ENCODE measurements at regions not wholly inside any gene's neighbourhood (a gene's known extent, or its start where the extent isn't known, plus 50 kb on each side); places are given as distances from the start of the nearest gene placed in this dataset.

DNA sequence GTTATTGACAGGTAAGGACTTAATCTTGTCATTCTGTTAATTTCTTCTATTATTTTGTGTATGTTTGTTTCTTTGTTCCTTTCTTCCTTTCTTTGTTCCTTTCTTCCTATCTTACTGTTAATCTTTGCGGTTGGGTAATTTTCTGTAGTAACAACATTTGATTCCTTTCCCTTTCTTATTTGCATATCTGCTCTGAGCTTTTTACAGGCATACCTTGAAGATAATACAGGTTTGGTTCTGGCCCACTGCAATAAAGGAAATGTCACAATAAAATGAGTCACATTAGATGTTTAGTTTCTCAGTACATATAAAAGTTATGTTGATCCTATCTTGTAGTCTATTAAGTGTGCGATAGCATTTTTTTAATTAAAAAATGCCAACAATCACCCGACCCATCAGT lies 440.7 kb downstream of the NFIB start:
- Mint-ChIP-seq H3K36me3 (ENCODE audit: insufficient read depth) (no peaks in the 10 kb centered on the region), H3K9me3 (peaks cover 26% of the 10 kb centered on the region), H3K27me3 (ENCODE audit: low read depth) (no peaks in the 10 kb centered on the region), H3K4me1 (ENCODE audit: low read depth) (no peaks in the 10 kb centered on the region), H3K4me3 (no peak overlapping the region)
- DNase-seq, result no peak
- ATAC-seq, result no peak

DNA sequence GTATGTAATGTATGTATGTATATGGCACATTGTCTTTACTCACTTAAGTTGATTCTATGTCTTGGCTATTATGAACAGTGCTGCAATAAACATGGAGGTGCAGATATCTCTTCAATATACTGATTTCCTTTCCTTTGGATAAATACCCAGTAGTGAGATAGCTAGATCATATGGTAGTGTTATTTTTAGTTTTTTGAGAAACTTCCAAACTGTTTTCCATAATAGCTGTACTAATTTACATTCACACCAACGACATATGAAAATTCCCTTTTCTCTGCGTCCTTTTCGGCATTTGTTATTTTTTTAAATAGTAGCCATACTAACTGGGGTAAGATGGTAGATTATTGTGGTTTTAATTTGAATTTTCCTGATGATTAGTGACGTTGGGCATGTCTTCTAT lies 445.6 kb downstream of the NFIB start:
- ATAC-seq (no peak), DNase-seq (no peak)
- H3K4me1 Mint-ChIP-seq (ENCODE audit: low read depth), result no peaks in the 10 kb centered on the region
- no peak overlapping the region for H3K4me3 Mint-ChIP-seq
- H3K27me3 Mint-ChIP-seq (ENCODE audit: low read depth), result no peaks in the 10 kb centered on the region
- no peaks in the 10 kb centered on the region for H3K36me3 Mint-ChIP-seq (ENCODE audit: insufficient read depth)
- peaks cover 10% of the 10 kb centered on the region for H3K9me3 Mint-ChIP-seq

DNA sequence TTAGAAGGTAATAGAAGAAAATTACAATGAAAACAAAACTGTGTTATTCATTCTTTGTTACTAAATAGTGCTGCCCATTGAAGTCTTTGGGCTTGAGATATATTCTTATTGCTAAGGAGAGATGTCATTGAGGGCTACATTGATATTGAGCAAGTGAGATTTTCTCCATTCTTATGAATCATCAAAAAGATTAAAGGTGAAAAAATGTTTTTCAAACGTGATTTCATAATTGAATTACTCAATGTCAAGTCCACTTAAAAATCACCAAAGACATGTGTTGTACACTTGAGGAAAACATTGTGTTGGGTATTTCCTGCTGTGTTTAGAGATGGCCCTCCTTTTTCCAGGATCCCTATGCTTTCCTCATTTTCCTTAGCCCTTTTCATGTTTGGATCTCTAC lies 448.1 kb downstream of the NFIB start:
- peaks cover 7% of the 10 kb centered on the region for H3K9me3 Mint-ChIP-seq
- no peak for ATAC-seq
- no peaks in the 10 kb centered on the region for H3K36me3 Mint-ChIP-seq (ENCODE audit: insufficient read depth)

DNA sequence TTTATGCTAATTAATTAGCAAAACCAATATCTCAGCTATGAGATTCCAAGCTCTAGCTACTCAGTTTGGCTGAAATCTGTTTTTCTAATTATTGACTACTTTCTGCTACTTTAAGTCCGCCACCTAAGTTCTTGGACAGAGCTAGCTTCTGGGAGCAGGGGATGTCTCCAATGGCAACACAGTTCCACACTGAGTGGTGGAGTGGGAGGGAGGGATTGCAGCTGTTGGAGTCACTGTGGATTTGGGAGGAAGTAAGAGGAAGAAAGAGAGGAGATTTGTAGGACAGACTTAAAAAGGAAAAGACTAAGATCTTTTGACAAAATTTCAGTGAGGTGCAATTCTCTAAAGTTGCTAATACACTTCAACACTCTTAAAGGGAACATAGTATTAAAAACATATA lies 450.8 kb downstream of the NFIB start:
- DNase-seq (no peak), ATAC-seq (no peak)
- Mint-ChIP-seq H3K27me3 (ENCODE audit: low read depth) (no peaks in the 10 kb centered on the region), H3K4me3 (no peak overlapping the region), H3K36me3 (ENCODE audit: insufficient read depth) (no peaks in the 10 kb centered on the region), H3K4me1 (ENCODE audit: low read depth) (no peaks in the 10 kb centered on the region), H3K9me3 (peaks cover 7% of the 10 kb centered on the region)

More for the DNA sequence above, 448.1 kb downstream of the NFIB start:
- DNase-seq, result no peak
- no peaks in the 10 kb centered on the region for H3K4me1 Mint-ChIP-seq (ENCODE audit: low read depth)
- H3K4me3 Mint-ChIP-seq, result no peak overlapping the region
- H3K27me3 Mint-ChIP-seq (ENCODE audit: low read depth), result no peaks in the 10 kb centered on the region

DNA sequence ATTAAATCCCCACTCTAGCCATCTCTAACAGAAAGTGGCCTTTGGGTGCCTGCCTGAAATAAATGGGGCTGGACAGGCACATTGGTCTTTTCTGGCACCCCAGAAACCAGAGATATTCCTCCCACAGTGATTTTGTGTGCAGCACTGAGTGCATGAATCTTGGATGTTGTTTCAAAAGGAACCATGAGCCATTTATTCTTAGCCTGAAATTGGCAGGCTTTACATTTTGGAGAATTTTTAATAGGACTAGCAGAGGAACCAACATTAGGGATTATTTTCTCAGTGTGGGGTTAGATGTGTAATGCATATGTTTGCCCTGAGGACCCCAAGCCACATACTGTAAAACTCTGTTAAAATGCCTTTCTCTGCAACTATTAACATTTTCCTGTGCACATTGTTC lies 451.3 kb downstream of the NFIB start:
- no peak for DNase-seq
- Mint-ChIP-seq H3K27me3 (ENCODE audit: low read depth) (no peaks in the 10 kb centered on the region), H3K4me1 (ENCODE audit: low read depth) (no peaks in the 10 kb centered on the region), H3K4me3 (no peak overlapping the region), H3K9me3 (peaks cover 7% of the 10 kb centered on the region), H3K36me3 (ENCODE audit: insufficient read depth) (no peaks in the 10 kb centered on the region)
- no peak for ATAC-seq

DNA sequence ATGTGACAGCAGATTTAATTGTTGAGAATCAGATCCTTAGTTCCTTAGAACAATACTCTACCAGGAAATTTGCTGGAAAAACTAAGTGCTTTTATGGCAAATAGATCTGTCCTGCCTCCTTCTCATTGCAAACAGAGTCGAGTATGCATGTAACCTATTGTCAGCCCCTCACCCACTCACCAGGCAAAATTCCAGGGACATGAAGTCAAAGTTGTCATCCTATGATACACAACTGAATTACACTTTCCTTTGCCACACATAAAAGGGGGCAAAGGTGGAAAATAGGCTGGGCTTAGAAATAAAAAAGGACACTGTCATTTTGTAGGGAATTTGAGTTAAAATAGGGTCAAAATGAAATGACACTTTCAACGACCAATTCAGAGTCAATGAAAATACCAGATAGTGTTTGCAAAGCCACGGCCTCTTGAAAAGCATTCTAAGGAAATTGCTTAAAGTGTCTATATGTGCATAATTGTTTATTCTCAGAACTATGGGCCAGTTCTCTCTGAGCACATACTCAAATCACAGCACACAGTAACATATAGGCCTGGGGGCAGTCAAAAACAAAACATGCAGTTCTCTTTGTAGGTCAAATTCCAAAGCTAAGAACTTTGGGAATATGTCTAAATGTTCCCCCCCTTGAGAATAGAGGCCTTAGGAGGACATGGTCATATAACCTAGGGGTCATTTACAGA lies 452.8 kb downstream of the NFIB start:
- H3K36me3 Mint-ChIP-seq (ENCODE audit: insufficient read depth), result no peaks in the 10 kb centered on the region
- ATAC-seq, result no peak
- no peak overlapping the region for H3K4me3 Mint-ChIP-seq
- peaks cover 13% of the 10 kb centered on the region for H3K9me3 Mint-ChIP-seq
- no peak for DNase-seq
- no peaks in the 10 kb centered on the region for H3K27me3 Mint-ChIP-seq (ENCODE audit: low read depth)
- H3K4me1 Mint-ChIP-seq (ENCODE audit: low read depth), result no peaks in the 10 kb centered on the region

DNA sequence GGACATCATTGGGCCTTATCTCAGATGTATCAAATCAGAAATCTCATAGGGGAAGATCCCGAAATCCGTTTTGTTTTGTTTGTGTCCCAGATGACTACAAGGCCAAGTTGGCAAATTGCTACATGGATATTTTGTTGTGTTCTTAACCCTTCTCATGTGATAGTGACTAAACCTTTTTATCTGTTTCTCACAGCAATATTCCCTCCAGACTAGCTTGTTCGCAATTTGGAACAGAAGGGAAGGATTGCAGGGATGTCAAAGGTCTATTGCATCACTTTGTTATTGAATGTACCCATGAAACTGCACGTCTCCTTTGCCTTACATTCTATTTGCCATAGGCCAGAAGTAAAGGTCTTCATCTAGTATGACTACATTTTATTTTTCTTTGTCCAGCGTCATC lies 453.9 kb downstream of the NFIB start:
- no peak overlapping the region for H3K4me3 Mint-ChIP-seq
- peaks cover 21% of the 10 kb centered on the region for H3K9me3 Mint-ChIP-seq
- H3K4me1 Mint-ChIP-seq (ENCODE audit: low read depth), result no peaks in the 10 kb centered on the region
- no peak for DNase-seq
- no peaks in the 10 kb centered on the region for H3K36me3 Mint-ChIP-seq (ENCODE audit: insufficient read depth)
- H3K27me3 Mint-ChIP-seq (ENCODE audit: low read depth), result no peaks in the 10 kb centered on the region
- ATAC-seq, result no peak

DNA sequence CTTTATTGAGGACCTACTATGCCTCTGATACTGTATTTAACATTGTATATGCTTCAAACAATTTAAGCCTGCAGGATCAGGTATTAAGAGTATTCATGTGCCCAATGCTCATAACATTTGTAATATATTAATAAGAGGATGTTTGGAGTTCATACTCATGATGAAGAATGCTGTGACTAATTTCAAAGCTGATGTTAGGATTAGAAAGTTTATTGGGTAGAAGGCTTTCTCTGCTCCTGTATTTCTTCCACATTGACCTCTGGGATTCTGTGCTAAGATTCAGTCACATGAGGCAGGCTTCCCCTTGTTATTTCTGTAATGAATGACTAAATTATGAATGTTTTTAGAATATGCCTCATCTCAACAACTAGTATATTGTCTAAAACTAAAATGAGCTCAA lies 456.4 kb downstream of the NFIB start:
- Mint-ChIP-seq H3K4me3 (no peak overlapping the region), H3K27me3 (ENCODE audit: low read depth) (no peaks in the 10 kb centered on the region), H3K9me3 (peaks cover 21% of the 10 kb centered on the region), H3K4me1 (ENCODE audit: low read depth) (no peaks in the 10 kb centered on the region), H3K36me3 (ENCODE audit: insufficient read depth) (no peaks in the 10 kb centered on the region)
- DNase-seq, result no peak
- no peak for ATAC-seq

DNA sequence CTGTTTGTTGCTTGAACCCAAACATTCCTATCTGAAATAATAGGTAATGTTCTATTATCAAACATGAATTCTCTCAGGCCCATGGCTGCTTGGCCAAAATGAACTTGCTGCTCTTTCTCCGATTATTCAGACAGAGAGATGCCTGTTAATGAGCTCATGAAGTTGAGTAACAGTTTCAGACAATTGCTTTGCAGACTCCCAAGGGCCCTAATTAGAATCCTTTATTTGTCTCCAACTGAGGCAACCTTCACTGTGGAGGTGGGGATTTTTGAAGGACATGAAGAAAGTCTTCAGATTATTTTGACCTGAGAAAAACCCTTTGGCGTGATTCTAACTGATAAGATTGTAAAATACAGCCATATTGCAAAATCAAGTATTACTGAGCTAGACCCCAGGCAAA lies 466.7 kb downstream of the NFIB start:
- Mint-ChIP-seq H3K36me3 (ENCODE audit: insufficient read depth) (no peaks in the 10 kb centered on the region), H3K9me3 (peaks cover 17% of the 10 kb centered on the region), H3K27me3 (ENCODE audit: low read depth) (no peaks in the 10 kb centered on the region), H3K4me1 (ENCODE audit: low read depth) (no peaks in the 10 kb centered on the region), H3K4me3 (no peak overlapping the region)
- ATAC-seq, result no peak
- no peak for DNase-seq

DNA sequence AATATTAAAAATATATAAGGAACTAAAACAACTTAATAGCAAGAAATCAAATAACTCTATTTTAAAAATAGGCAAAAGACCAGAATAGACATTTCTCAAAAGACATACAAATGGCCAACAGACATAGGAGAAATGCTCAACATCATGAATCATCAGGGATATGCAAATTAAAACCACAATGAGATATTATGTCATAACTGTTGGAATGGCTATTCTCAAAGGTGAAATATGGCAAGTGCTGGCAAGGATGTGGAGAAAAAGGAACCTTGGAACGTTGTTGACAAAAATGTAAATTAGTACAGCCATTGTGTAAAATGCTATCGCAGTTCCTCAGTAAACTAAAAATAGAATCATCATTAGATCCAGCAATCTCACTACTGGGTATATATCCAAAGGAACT lies 468.5 kb downstream of the NFIB start:
- Mint-ChIP-seq H3K4me3 (no peak overlapping the region), H3K27me3 (ENCODE audit: low read depth) (no peaks in the 10 kb centered on the region), H3K36me3 (ENCODE audit: insufficient read depth) (no peaks in the 10 kb centered on the region), H3K9me3 (peaks cover 12% of the 10 kb centered on the region), H3K4me1 (ENCODE audit: low read depth) (no peaks in the 10 kb centered on the region)
- DNase-seq (no peak), ATAC-seq (no peak)

DNA sequence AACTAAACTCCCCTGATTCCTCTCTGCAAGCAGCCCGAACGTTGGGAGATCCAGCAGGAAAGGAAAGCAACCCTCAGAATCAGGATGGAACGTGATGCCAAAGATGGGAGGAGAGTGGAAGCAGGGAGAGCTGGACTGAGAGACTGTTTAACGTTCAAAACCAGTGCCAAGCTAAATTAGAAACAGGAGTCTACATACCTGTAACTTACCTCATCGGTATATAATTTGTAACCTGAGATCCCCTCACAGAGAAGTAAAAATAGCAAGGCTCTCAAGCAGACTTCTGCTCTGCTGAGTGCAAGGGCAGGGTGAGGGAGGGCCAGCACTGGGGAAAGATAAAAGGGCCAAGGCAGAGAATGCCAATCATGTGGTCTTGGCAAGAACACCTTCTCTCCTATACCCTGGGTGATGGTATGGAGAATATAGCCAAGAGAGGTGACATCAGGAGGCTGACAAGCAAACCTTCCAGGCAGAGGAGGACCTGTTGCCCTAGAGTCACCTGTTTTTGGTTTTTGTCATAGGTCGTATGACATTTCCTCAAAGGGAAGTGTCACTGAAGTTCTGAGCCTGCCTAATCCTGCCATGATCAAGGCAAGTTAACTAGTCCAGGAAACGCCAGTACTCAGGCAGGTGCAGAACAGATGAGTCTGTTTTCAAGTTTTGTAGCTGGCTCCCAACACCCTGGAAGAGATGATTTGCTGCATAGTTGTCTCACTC lies 472.0 kb downstream of the NFIB start:
- no peaks in the 10 kb centered on the region for H3K36me3 Mint-ChIP-seq (ENCODE audit: insufficient read depth)
- peaks cover 15% of the 10 kb centered on the region for H3K9me3 Mint-ChIP-seq
- H3K4me3 Mint-ChIP-seq, result no peak overlapping the region

DNA sequence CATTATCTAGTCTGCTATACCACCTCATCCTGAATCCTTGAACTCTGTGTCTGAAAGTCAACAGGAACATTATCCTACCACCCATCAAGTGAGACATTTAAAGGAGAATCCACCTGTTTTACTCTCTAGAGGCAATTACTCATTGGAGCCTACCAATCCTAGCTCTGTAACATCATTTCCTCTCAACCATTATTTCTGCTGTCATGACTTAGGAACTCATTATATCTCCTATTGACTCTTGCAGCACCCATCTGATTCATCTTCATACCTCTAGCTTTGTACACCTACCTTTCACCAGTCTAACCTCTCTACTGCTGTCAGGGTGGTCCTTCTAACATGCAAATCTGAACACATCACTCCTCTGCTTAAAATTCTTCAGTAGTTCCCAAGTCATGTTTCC lies 481.5 kb downstream of the NFIB start:
- Mint-ChIP-seq H3K36me3 (ENCODE audit: insufficient read depth) (no peaks in the 10 kb centered on the region), H3K4me3 (no peak overlapping the region), H3K4me1 (ENCODE audit: low read depth) (no peaks in the 10 kb centered on the region), H3K9me3 (peaks cover 30% of the 10 kb centered on the region), H3K27me3 (ENCODE audit: low read depth) (no peaks in the 10 kb centered on the region)
- ATAC-seq (no peak), DNase-seq (no peak)

More for the DNA sequence above, 472.0 kb downstream of the NFIB start:
- H3K4me1 Mint-ChIP-seq (ENCODE audit: low read depth), result no peaks in the 10 kb centered on the region
- no peaks in the 10 kb centered on the region for H3K27me3 Mint-ChIP-seq (ENCODE audit: low read depth)
- ATAC-seq (no peak), DNase-seq (no peak)

DNA sequence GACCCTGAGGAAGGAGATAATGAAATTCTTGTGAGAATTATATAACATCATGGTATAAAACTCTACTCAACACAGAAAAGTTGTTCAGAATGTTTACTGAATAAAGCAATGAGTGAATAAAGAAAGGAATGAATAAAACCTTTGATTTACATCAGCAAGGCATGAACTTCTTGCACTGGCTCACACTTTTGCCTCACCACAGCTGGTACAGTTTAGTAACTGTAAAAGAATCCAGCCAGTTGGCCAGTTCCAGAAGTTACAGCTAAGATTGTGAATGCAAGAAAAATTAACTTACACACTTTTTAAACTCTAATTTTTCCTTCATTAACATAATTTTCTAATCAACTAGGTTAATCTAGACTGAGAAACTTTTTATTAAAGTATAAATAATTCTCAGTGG lies 490.9 kb downstream of the NFIB start:
- DNase-seq (no peak), ATAC-seq (no peak)
- H3K4me3 Mint-ChIP-seq, result no peak overlapping the region
- H3K4me1 Mint-ChIP-seq (ENCODE audit: low read depth), result no peaks in the 10 kb centered on the region
- peaks cover 14% of the 10 kb centered on the region for H3K9me3 Mint-ChIP-seq
- no peaks in the 10 kb centered on the region for H3K36me3 Mint-ChIP-seq (ENCODE audit: insufficient read depth)
- H3K27me3 Mint-ChIP-seq (ENCODE audit: low read depth), result no peaks in the 10 kb centered on the region

DNA sequence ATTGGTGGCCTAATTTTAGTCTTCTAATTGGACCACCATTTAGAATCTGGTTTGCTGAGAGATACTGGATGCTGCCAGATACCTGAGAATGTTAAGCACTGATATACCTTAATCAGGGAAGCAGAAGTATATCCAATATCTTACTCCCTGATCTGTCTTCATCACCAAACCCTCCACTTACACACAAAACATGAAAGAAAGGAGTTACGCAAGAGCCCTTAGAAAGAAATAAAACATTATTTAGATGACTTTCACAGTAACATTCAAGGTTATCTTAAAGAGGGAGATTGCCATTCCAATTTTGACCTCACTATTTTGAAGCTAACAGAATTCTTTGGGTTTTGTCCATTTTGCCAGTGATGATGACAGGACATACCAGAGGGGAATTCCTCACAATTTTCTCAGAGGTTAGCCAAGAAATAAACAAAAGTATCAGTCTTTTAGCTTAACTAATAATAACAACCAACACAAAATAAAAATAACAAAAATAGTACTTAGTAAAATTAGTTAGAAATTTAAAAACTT lies 496.1 kb downstream of the NFIB start:
- ATAC-seq (no peak), DNase-seq (no peak)
- Mint-ChIP-seq H3K4me3 (no peak overlapping the region), H3K9me3 (peaks cover 12% of the 10 kb centered on the region), H3K27me3 (ENCODE audit: low read depth) (no peaks in the 10 kb centered on the region), H3K4me1 (ENCODE audit: low read depth) (no peaks in the 10 kb centered on the region), H3K36me3 (ENCODE audit: insufficient read depth) (no peaks in the 10 kb centered on the region)

DNA sequence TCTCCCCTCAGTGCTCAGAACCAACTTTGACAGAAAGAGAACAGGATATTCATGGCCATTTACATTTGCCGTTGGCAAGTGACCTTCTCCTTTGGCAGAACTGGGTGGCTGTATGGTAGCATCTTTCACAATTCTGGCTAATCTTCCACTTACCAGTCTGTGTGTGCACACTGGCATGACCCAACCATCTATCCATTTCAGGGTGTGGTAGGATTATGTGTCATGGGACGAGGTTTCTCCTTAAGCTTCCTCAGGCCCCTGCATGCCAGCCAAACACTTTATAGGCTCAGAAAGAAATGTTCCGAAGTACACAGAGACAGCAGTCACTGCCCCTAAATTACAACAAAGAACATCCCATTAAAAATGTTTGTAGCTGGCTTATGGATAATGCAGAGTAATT lies 497.1 kb downstream of the NFIB start:
- peaks cover 17% of the 10 kb centered on the region for H3K9me3 Mint-ChIP-seq
- H3K36me3 Mint-ChIP-seq (ENCODE audit: insufficient read depth), result no peaks in the 10 kb centered on the region
- no peak overlapping the region for H3K4me3 Mint-ChIP-seq
- H3K27me3 Mint-ChIP-seq (ENCODE audit: low read depth), result no peaks in the 10 kb centered on the region
- DNase-seq, result no peak
- ATAC-seq, result no peak
- no peaks in the 10 kb centered on the region for H3K4me1 Mint-ChIP-seq (ENCODE audit: low read depth)

Data from activated T-cell treated with anti-CD3 and anti-CD28 coated beads, Interleukin-2, amount 50 U/mL, for 4 hours (primary cell).